BE2C (cell line): ENCODE measurements at regions not wholly inside any gene's neighbourhood (a gene's known extent, or its start where the extent isn't known, plus 50 kb on each side); places are given as distances from the start of the nearest gene placed in this dataset.

Source experiments
- DNase-seq: peaks from one replicate; pipeline ENCODE4 v3.0.0-alpha.2; 2020
- H3K27me3 ChIP-seq: fragments of 250-450 bp; sonication (Bioruptor Pico); 2 replicates; pipeline ENCODE4 v1.5.1; 2020; ENCODE audit warnings: mild to moderate bottlenecking
- H3K36me3 ChIP-seq: fragments of 250-450 bp; sonication (Bioruptor Pico); 2 replicates; pipeline ENCODE4 v1.5.1; 2020; ENCODE audit warnings: mild to moderate bottlenecking
- H3K4me1 ChIP-seq: fragments of 250-450 bp; sonication (Bioruptor Pico); 2 replicates; pipeline ENCODE4 v1.5.1; 2020
- H3K4me3 ChIP-seq: 2 replicates; pipeline ENCODE4 v1.5.1; 2011; ENCODE audit warnings: low read depth, low read length
- H3K9me3 ChIP-seq: fragments of 250-450 bp; sonication (Bioruptor Pico); 2 replicates; pipeline ENCODE4 v1.5.1; 2020
- TF ChIP-seq, protein P1 (sequence below): IDR thresholded peaks from 2 replicates; pipeline ENCODE4 v1.5.1; 2012; ENCODE audit warnings: mild to moderate bottlenecking, low read depth, low read length

- Histone ChIP-seq H3K4me3 (no peak overlapping the region), H3K27me3 (no peaks in the 10 kb centered on the region), H3K36me3 (no peaks in the 10 kb centered on the region), H3K4me1 (no peaks in the 10 kb centered on the region), H3K9me3 (no peaks in the 10 kb centered on the region)
- DNase-seq = no peak
- TF ChIP-seq, protein P1, sequence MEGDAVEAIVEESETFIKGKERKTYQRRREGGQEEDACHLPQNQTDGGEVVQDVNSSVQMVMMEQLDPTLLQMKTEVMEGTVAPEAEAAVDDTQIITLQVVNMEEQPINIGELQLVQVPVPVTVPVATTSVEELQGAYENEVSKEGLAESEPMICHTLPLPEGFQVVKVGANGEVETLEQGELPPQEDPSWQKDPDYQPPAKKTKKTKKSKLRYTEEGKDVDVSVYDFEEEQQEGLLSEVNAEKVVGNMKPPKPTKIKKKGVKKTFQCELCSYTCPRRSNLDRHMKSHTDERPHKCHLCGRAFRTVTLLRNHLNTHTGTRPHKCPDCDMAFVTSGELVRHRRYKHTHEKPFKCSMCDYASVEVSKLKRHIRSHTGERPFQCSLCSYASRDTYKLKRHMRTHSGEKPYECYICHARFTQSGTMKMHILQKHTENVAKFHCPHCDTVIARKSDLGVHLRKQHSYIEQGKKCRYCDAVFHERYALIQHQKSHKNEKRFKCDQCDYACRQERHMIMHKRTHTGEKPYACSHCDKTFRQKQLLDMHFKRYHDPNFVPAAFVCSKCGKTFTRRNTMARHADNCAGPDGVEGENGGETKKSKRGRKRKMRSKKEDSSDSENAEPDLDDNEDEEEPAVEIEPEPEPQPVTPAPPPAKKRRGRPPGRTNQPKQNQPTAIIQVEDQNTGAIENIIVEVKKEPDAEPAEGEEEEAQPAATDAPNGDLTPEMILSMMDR = no peak
These were observed 128.0 kb downstream of the KIF20B start for GRCh38 chr10:89829262-89829886.

DNA sequence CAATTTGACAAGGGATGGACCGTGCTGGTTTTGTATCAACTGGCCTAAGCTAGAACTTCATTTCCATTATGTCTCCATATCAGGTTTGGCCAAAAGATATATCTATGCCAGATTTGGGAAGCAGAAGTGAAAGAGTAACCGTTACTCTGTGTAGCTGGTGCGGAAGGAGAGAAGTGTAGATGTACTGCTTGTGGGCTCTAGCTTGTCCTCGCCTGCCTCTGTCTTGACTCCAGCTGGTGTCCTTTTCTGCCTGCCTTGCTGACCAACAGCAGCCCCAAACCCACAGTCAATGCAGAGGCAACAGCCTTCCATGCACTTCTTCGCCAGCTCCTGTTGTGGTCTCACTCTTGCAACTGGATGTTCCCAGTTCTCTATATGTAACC, 128.5 kb downstream of the KIF20B start:
- H3K36me3 ChIP-seq = no peaks in the 10 kb centered on the region
- no peaks in the 10 kb centered on the region for H3K9me3 ChIP-seq
- H3K4me1 ChIP-seq = no peaks in the 10 kb centered on the region
- no peak overlapping the region for H3K4me3 ChIP-seq
- DNase-seq = no peak
- TF ChIP-seq, protein P1 = no peak
- H3K27me3 ChIP-seq = no peaks in the 10 kb centered on the region

GRCh38 chr10:89830624-89831023, 129.2 kb downstream of the KIF20B start:
- TF ChIP-seq, protein P1 = no peak
- Histone ChIP-seq H3K36me3 (no peaks in the 10 kb centered on the region), H3K27me3 (no peaks in the 10 kb centered on the region), H3K4me3 (no peak overlapping the region), H3K4me1 (no peaks in the 10 kb centered on the region), H3K9me3 (no peaks in the 10 kb centered on the region)
- no peak for DNase-seq

- H3K36me3 ChIP-seq = no peaks in the 10 kb centered on the region
- DNase-seq = no peak
- H3K4me1 ChIP-seq = no peaks in the 10 kb centered on the region
- no peaks in the 10 kb centered on the region for H3K9me3 ChIP-seq
- no peak overlapping the region for H3K4me3 ChIP-seq
- H3K27me3 ChIP-seq = no peaks in the 10 kb centered on the region
- TF ChIP-seq, protein P1 = no peak
These were observed 135.4 kb downstream of the KIF20B start for GRCh38 chr10:89836840-89837164.

- Histone ChIP-seq H3K27me3 (no peaks in the 10 kb centered on the region), H3K36me3 (no peaks in the 10 kb centered on the region), H3K4me3 (no peak overlapping the region), H3K9me3 (no peaks in the 10 kb centered on the region), H3K4me1 (no peaks in the 10 kb centered on the region)
- TF ChIP-seq, protein P1 = no peak
- no peak for DNase-seq
These were observed 136.0 kb downstream of the KIF20B start for GRCh38 chr10:89837165-89838043.

DNA sequence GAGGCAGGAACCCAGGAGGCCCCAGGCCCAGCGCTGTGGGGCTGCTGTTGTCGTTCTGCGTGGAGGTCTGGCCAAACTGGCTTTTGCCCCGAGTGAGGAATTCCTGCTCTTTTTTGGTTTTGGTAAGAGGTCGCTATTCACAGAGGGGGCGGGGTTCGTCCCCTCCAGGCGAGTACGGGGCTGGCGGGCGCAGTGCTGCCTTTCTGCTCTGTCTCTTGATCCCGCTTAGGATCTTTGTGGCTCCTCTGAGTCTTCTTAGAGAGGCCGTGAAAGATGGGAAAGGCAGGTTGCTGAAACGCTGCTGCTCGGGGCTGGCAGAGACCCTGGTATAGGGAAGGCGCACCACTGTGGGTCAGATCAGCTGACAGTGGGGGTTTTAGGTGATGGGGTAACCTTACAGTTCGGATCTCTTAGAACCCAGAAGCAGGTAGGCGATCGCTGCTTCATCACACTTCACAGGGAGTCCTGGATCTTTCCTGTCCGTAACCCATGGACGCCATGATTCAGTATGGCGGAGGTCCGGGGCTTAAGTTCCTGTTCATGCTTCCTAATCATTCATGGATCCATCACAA, 136.7 kb downstream of the KIF20B start:
- Histone ChIP-seq H3K36me3 (no peaks in the 10 kb centered on the region), H3K4me3 (no peak overlapping the region), H3K4me1 (no peaks in the 10 kb centered on the region), H3K9me3 (no peaks in the 10 kb centered on the region), H3K27me3 (no peaks in the 10 kb centered on the region)
- TF ChIP-seq, protein P1 = no peak
- no peak for DNase-seq
